Skeletal muscle tissue (tissue), 3 donors: ENCODE measurements at regions not wholly inside any gene's neighbourhood (a gene's known extent, or its start where the extent isn't known, plus 50 kb on each side); places are given as distances from the start of the nearest gene placed in this dataset.
"Not testable (repeated sequence)": the region's sequence is repeated elsewhere in the genome, so short reads cannot be mapped to it uniquely, and the experiment has no call there.

Experiments used
- H3K27ac ChIP-seq: one replicate; pipeline ENCODE4 v1.7.0; 2013; ENCODE audit warnings: mild to moderate bottlenecking, low read depth, low read length, inconsistent platforms
- H3K27me3 ChIP-seq, 3 donors: one replicate each; pipeline ENCODE4 v1.7.0; 2013; ENCODE audit warnings: low read length in 3 of 3; ENCODE audit not compliant: control insufficient read depth in 3 of 3, insufficient read depth in 3 of 3
- H3K36me3 ChIP-seq, 3 donors: one replicate each; pipeline ENCODE4 v1.7.0; 2013; ENCODE audit warnings: low read length in 3 of 3; ENCODE audit not compliant: control insufficient read depth in 3 of 3, insufficient read depth in 3 of 3
- H3K4me1 ChIP-seq, 3 donors: one replicate each; pipeline ENCODE4 v1.7.0; 2013; ENCODE audit warnings: low read length in 3 of 3, mild to moderate bottlenecking in 3 of 3; ENCODE audit not compliant: control insufficient read depth in 3 of 3, insufficient read depth in 3 of 3
- H3K4me3 ChIP-seq, 3 donors: one replicate each; pipeline ENCODE4 v1.7.0; 2013; ENCODE audit warnings: low read length in 3 of 3
- H3K9ac ChIP-seq, 3 donors: one replicate each; pipeline ENCODE4 v1.7.0; 2013; ENCODE audit warnings: low read length in 3 of 3, mild to moderate bottlenecking in 3 of 3, moderate library complexity in 2 of 3, low read depth in 1 of 3
- H3K9me3 ChIP-seq, 3 donors: one replicate each; pipeline ENCODE4 v1.7.0; 2013; ENCODE audit warnings: low read length in 3 of 3; ENCODE audit not compliant: control insufficient read depth in 3 of 3
- donor health status: Osteomylitis.

DNA sequence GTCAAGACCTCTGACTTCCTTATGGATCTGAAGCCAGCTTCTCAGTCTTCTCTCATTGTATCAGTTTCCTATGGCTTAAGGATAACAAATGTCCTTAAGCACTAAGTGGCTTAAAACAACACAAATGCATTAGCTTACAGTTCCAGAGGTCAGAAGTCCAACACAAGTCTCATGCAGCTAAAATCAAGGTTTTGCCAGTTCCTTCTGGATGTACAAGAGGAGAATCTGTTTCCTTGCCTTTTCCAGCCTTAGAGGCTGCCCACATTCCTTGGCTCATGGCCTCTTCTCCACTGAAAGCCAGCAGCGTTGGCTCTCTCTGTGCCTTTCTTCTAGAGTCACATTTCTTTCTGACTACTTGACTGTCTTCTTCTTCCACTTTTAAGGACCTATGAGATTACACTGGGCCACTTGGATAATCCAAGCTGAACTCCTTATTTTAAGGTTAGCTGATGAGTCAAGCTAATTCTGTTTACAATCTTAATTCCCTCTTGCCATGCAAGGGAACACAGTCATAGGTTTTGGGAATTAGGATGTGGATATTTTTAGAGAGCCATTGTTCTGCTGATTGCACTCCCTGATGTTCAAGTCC lies 179.0 kb downstream of the BCAS1 start:
- Histone ChIP-seq H3K4me1 (no peaks in the 10 kb centered on the region), H3K27ac (no peak overlapping the region), H3K9me3 (no peaks in the 10 kb centered on the region), H3K36me3 (no peaks in the 10 kb centered on the region), H3K27me3 (no peaks in the 10 kb centered on the region), H3K9ac (no peak overlapping the region), H3K4me3 (no peak overlapping the region)

DNA sequence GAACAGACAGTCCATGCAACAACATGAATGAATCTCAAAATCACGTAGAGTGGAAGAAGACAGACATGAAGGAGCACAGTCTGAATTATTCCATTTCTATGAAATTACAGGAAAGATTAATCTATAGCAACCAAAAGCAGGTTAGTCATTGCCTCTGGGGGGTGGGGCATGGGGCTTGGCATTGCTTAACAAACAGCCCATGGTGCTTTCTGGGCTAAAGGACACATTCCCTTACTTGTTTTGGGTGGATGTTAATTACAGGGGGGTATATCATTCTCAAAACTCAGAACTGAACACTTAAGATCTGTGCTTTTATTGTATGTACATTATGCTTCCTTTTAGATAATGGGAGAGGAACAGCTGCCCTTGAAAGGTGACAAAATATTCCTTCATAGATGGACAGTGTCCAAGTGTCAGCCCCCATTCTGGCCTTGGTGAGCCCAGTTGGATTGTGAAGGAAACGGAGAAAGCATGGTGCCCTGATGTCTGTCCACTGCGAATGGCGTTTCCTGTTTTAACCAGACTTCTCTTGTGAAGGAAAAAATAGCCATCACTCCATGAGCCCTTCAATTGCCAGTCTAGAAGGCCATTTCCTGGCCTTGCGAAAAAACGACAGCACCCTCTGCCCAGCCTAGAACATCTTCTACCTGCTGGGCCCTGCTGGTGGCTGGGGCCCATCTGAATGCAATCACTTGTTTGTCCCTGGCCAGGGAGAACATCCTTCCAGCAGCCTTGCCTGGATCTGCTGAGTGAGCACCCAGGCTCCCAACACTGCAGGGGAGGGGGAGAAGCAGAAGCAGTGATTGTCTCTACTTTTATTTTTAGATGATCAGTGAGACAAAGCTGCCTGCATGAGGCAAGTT lies 179.7 kb downstream of the BCAS1 start:
- no peak overlapping the region for H3K9ac ChIP-seq

DNA sequence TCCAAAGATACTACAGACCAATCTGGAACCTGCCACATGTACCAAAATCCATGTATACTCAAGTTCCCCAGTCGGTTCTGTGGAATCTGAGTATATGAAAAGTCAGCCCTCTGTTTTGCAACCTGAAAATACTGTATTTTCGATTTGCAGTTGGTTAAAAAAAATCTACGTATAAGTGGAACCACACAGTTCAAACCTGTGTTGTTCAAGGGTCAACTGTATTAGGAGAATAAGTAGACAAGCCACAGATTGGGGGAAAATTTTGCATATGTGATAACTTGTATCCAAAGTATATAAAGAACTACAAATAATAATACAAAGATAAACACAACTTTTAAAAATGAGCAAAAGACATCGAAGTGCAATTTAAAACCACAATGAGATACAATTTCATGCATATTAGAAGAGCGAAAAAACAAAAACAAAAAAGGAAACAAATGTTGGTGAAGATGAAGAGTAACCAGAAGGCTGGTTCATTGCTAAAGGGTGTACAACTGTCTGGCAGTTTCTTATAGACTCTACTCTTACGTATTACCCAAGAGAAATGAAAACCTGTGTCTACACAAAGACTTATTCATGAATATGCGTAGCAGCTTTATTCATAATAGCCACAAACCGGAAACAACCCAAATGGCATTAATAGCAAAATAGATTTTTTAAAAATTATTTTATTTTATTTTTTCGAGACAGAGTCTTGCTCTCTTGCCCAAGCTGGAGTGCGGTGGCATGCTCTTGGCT lies 180.8 kb downstream of the BCAS1 start:
- H3K27ac ChIP-seq = no peak overlapping the region
- H3K27me3 ChIP-seq = no peaks in the 10 kb centered on the region
- H3K9ac ChIP-seq = no peak overlapping the region
- H3K9me3 ChIP-seq = no peaks in the 10 kb centered on the region
- H3K4me3 ChIP-seq = no peak overlapping the region
- no peaks in the 10 kb centered on the region for H3K4me1 ChIP-seq
- H3K36me3 ChIP-seq = no peaks in the 10 kb centered on the region

More for the DNA sequence above, 179.7 kb downstream of the BCAS1 start:
- no peak overlapping the region for H3K4me3 ChIP-seq
- no peaks in the 10 kb centered on the region for H3K4me1 ChIP-seq
- H3K9me3 ChIP-seq = no peaks in the 10 kb centered on the region
- H3K36me3 ChIP-seq = no peaks in the 10 kb centered on the region
- no peak overlapping the region for H3K27ac ChIP-seq
- H3K27me3 ChIP-seq = no peaks in the 10 kb centered on the region

DNA sequence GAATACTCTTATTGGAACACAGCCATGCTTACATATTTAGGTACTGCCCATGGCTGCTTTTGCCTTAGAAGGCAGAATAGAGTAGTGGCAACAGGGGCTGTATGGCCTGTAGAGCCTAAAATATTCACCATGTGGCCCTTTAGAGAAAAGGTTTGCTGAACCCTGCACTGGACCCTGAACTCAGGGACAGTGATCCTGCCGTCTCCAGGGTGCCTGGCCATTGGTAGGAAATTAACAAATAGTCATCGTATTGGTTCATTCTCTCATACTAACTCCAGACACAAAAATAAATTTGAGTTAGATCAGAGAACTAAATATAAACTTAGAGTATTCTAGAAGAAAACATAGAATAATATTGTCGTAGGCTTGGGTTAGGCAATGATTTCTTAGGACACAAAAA lies 181.4 kb downstream of the BCAS1 start:
- H3K9me3 ChIP-seq = no peaks in the 10 kb centered on the region
- H3K27ac ChIP-seq = no peak overlapping the region
- no peak overlapping the region for H3K9ac ChIP-seq
- H3K36me3 ChIP-seq = no peaks in the 10 kb centered on the region
- no peaks in the 10 kb centered on the region for H3K27me3 ChIP-seq
- H3K4me3 ChIP-seq = no peak overlapping the region
- no peaks in the 10 kb centered on the region for H3K4me1 ChIP-seq

DNA sequence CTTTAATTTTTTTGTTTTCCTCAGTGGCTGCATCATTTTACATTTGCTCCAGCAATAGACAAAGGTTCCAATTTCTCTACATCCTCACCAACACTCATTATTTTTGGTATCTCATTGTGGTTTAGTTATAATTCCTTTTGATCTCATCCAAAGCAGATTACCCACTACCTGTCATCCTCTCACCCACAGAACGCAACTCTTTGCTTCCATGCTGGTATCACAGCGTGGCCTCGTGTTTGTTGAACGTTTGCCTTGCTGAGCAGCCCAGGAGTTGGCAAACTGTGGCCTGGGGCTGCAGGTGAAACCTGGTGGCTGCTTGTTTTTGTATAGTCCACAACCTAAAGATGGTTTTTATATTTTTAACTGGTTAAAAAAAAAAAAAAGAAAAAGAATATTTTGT lies 181.9 kb downstream of the BCAS1 start:
- Histone ChIP-seq H3K9ac (no peak overlapping the region), H3K27ac (no peak overlapping the region), H3K4me3 (no peak overlapping the region), H3K27me3 (no peaks in the 10 kb centered on the region), H3K9me3 (no peaks in the 10 kb centered on the region), H3K4me1 (no peaks in the 10 kb centered on the region), H3K36me3 (no peaks in the 10 kb centered on the region)

DNA sequence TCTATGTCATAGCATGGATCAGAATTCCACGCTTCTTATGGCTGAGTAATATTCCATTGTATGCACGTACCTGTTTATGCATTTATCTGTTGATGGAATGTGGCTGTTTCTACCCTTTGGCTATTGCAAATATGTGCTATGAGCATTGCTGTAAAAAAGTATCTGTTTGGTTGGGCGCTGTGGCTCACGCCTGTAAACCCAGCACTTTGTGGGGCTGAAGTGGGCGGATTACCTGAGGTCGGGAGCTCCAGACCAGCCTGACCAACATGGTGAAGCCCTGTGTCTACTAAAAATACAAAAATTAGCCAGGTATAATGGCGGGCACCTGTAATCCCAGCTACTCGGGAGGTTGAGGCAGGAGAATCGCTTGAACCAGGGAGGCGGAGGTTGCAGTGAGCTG lies 182.4 kb downstream of the BCAS1 start:
- Histone ChIP-seq H3K4me1 (no peaks in the 10 kb centered on the region), H3K27ac (no peak overlapping the region), H3K27me3 (no peaks in the 10 kb centered on the region), H3K9me3 (no peaks in the 10 kb centered on the region), H3K4me3 (no peak overlapping the region), H3K36me3 (no peaks in the 10 kb centered on the region), H3K9ac (no peak overlapping the region)

DNA sequence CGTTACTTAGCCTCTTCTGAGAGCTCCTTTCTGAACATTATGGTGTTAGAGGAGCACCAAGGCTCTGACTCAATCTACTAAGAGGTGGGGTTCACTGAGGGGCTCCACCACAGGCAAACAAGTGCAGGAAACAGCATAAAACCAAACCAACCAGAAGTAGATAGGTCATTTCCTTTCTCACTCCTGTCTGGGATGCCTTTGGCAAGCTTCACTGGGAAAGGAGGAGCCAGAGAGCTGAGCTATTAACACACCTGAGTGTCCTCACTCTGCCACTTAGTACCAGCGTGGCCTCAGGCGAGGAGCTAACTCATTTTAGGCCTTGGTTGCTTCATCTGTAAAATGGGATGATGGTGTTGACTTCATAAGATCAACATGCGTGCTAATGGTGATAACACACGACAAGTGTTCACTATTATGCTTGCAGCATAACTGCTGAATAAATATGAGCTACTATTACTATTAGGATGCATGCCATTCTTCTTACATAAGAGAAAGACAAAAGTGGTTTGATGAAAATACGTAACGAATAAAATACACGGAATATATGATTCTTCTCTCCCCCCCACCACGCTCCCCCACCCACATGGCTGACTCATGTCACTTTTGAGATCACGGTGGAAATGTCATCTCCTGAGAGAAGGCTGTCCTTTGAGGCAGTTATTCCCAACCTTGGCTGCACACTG lies 185.4 kb downstream of the BCAS1 start:
- no peaks in the 10 kb centered on the region for H3K4me1 ChIP-seq
- H3K9ac ChIP-seq = no peak overlapping the region
- H3K4me3 ChIP-seq = no peak overlapping the region
- no peaks in the 10 kb centered on the region for H3K9me3 ChIP-seq
- H3K27me3 ChIP-seq = no peaks in the 10 kb centered on the region
- H3K36me3 ChIP-seq = no peaks in the 10 kb centered on the region
- H3K27ac ChIP-seq = no peak overlapping the region

DNA sequence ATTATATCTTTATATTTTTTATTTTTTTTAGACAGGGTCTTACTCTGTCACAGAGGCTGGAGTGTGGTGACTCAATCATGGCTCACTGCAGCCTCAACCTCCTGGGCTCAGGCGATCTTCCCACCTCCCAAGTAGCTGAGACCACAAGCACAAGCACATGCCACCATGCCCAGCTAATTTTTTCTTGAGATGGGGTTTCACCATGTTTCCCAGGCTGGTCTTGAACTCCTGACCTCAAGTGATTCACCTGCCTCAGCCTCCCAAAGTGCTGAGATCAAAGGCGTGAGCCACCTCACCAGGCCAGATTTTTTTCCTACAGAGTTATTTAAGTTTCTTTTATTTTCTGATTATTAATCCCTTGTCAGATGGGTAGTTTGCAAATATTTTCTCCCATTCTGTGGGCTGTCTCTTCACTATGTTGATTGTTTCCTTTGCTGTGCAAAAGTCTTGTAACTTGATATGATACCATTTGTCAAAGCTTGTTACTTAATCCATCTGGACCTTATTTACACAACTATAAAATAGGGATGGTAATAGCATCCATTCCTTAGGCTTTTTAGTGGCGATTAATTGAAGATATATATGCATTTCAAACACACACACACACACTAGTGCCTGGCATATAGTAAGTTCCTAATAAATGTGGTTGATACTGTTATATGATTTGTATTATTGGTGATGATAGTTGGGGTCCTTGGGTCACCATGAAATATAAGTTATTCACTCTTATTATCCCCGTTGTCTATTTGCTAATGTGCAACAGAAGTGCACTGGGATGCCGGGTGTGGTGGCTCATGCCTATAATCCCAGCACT lies 187.1 kb downstream of the BCAS1 start:
- H3K4me1 ChIP-seq = peaks cover 0 to 2% (median 0%) of the 10 kb centered on the region in 3 donors
- H3K36me3 ChIP-seq = no peaks in the 10 kb centered on the region
- H3K4me3 ChIP-seq = no peak overlapping the region
- H3K9me3 ChIP-seq = no peaks in the 10 kb centered on the region
- H3K27ac ChIP-seq = no peak overlapping the region
- no peak overlapping the region for H3K9ac ChIP-seq
- H3K27me3 ChIP-seq = no peaks in the 10 kb centered on the region

DNA sequence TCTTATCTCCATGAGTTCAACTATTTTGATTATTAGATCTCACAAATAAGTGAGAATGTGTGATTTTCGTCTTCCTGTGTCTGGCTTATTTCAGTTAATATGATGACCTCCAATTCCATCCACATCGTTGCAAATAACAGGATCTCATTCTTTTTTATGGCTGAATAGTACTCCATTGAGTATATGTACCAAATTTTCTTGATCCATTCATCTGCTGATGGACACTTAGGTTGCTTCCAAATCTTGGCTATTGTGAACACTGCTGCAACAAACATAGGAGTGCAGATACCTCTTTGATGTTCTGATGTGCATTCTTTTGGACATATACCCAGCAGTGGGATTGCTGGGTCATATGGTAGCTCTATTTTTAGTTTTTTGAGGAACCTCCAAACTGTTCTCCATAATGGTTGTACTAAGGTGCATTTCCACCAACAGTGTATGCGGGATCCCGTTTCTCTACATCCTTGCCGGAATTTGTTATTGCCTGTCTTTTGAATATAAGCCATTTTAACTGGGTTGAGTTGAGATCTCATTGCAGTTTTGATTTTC lies 187.9 kb downstream of the BCAS1 start:
- not testable (repeated sequence) for H3K9ac ChIP-seq, H3K27me3 ChIP-seq, H3K4me3 ChIP-seq, H3K9me3 ChIP-seq, H3K27ac ChIP-seq, H3K4me1 ChIP-seq, H3K36me3 ChIP-seq
